ENCODE measurements at regions not wholly inside any gene's neighbourhood (a gene's known extent, or its start where the extent isn't known, plus 50 kb on each side); places are given as distances from the start of the nearest gene placed in this dataset.
"Not testable (repeated sequence)": the region's sequence is repeated elsewhere in the genome, so short reads cannot be mapped to it uniquely, and the experiment has no call there.

GRCh38 chr13:84607261-84608013 is 725.2 kb upstream of the SLITRK1 start:
- DNase-seq (ENCODE audit: low spot score) (peak; percentile 2), FAIRE-seq (no peak)

DNA sequence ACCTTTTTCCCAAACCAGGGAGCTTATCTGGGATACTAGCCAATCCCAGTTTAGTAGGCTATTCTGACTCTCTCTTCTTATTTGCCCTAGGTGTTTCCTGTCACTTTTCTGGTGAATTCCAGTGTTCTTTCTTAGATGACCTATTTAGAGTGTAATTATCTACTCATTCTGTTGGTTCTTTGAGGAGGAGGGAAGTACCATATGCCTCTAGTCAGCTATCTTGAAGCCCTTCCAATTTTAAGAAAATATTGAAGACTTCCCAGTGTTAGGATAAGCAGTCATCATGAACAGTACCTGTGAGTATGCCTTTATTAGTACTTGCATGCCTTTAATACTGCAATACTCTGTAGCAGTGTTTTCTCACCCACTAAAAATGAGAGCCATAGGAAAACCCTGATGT is 724.3 kb upstream of the SLITRK1 start:
- DNase-seq (ENCODE audit: low spot score) (no peak), FAIRE-seq (no peak)

DNA sequence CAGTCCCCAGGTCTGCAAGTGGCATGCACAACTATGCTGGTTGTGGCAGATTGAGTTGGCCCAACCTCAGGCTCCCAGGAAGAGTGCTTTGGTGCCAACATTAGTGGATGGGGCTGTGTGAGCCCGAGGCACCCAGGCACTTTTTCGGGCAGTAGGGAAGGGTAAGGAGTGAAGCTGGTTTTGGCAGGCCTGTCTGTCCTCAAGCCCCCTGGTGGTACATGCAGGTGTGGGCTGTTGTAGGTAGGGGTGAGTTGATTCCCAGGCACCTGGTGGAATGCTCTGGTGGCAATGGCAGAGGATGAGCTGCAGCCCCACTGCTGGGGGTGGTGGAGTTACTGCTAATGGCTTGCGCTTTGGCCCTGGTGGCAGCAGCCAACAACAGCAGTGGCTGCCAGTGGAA is 723.7 kb upstream of the SLITRK1 start:
- FAIRE-seq (peak; percentile 5), DNase-seq (ENCODE audit: low spot score) (no peak)

GRCh38 chr13:84591444-84591843 is 709.2 kb upstream of the SLITRK1 start:
- DNase-seq (ENCODE audit: low spot score) (no peak), FAIRE-seq (no peak)

DNA sequence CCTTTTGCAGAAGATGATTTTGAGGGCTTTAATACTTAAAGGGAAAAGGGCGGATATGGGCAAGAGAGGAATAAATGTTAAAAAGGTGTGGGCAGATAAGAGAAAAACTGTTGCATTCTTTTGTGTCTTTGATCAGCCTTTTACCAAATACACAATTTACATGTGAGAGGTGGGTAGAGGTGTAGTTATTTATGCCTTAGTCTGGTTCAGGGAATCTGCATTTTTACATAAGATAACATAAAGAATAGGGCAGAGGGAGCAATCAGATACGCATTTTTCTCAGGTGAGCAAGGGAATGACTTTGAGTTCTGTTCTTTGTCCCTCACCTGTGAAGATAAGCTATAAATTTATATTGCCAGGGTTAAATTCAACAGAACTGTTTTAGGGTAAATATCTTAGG is 708.4 kb upstream of the SLITRK1 start:
- FAIRE-seq (no peak), DNase-seq (ENCODE audit: low spot score) (no peak)

DNA sequence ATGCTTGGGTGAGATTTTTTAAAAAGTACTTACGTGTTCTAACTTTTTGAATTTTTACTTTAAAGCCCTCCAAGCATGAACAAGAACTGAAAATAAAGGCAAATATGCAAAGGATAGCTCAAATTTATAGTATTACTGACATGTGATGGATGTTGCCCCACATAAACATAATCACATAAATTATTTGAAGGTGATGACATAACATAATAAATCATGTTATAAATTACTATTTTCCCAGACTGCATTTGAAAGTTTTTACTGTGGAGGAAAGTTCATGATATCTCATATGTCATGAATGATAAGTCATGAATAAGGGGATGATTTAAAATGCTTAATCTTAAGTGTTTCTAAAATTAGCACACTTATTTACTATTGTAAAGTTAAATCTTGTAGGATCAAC is 705.7 kb upstream of the SLITRK1 start:
- FAIRE-seq (no peak), DNase-seq (ENCODE audit: low spot score) (no peak)

- not testable (repeated sequence) for DNase-seq (ENCODE audit: low spot score); FAIRE-seq
Observed at GRCh38 chr13:84579901-84580300, 697.6 kb upstream of the SLITRK1 start.

DNA sequence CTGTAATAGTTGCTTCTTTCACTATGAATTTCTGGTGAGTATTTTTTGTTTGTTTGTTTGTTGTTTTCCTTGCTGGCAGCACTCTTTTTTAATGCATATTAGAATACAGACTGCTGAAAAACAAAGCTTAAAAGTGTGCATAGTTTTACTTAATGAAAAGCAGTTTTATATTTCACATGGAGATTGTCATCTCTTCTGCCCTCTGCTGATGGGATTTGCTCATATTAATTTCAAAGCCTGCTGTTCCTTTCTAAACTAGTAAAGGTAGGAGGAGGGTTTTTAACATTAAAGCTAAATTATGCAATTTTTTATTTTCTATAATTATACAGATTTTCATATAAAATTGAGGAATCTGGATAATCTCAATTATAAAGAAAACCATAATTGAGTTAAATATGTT is 692.6 kb upstream of the SLITRK1 start:
- DNase-seq (ENCODE audit: low spot score), result no peak

GRCh38 chr13:84571264-84571663 is 689.0 kb upstream of the SLITRK1 start:
- FAIRE-seq, result no peak

More for the DNA sequence above, 692.6 kb upstream of the SLITRK1 start:
- no peak for FAIRE-seq

DNA sequence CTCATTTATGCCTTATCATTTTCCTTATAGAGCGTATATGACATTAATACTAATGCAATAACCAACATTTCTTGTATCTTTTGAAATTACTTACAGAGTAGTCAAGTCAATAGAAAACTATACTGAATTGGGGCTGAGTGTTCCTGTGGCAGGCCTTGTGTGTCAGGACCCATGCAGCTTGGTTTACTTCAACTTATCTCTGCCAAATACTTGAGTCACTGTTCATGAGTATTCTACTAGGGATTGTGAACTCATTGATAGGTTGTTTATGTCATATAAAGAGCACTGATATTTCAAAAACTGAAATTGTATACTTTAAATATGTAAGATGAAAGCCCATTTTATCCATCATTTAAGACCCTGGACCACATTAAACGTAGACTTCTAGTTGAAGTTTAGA is 688.6 kb upstream of the SLITRK1 start:
- no peak for FAIRE-seq
- no peak for DNase-seq (ENCODE audit: low spot score)

More at GRCh38 chr13:84571264-84571663, 689.0 kb upstream of the SLITRK1 start:
- DNase-seq (ENCODE audit: low spot score), result no peak

GRCh38 chr13:84569366-84569765 is 687.1 kb upstream of the SLITRK1 start:
- no peak for FAIRE-seq
- DNase-seq (ENCODE audit: low spot score), result no peak

DNA sequence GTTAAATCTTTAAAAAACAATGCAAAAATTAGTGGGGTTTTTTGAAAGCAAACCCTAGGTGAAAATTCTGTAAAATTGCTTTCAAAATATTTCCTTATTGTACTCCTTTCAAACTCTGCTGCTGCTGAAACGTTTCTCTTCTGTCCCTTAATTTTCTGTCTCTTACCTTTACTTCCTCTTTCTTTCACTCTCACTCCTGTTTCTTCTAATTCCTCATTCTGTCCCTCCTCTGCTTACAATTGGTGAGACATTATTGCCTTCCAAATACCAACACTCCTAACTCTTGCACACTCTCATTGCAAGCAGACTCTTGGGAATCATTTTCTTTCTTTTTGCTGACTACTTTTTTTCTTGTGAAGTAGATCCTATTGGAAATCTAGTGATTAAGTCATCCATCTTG is 685.6 kb upstream of the SLITRK1 start:
- no peak for FAIRE-seq

GRCh38 chr13:84566780-84567179 is 684.5 kb upstream of the SLITRK1 start:
- no peak for DNase-seq (ENCODE audit: low spot score)
- FAIRE-seq, result no peak

More for the DNA sequence above, 685.6 kb upstream of the SLITRK1 start:
- no peak for DNase-seq (ENCODE audit: low spot score)

DNA sequence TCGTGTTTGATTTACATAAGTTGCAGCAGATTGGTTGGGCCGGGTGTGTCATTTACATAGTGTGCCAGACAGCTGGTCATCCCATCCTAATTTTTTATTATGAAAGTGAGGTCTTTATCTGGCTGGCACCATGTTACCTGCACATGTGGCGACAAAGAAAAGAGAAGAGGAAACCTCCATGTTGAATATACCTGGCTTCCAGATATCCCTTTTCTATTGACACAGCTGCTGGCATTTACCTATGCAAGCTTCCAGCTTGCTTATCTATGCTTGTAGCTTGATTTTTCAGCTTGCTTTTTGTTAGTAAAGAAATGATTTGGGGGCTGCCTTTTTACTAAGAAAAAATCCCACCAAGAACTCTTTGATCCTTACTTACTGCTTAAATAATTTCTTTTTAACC is 681.3 kb upstream of the SLITRK1 start:
- FAIRE-seq (no peak), DNase-seq (ENCODE audit: low spot score) (no peak)

- no peak for DNase-seq (ENCODE audit: low spot score)
- FAIRE-seq, result no peak
Observed at GRCh38 chr13:84553227-84553626, 671.0 kb upstream of the SLITRK1 start.

GRCh38 chr13:84543962-84544361 is 661.7 kb upstream of the SLITRK1 start:
- FAIRE-seq (no peak), DNase-seq (ENCODE audit: low spot score) (no peak)

GRCh38 chr13:84542348-84542747 is 660.1 kb upstream of the SLITRK1 start:
- DNase-seq (ENCODE audit: low spot score), result no peak
- FAIRE-seq, result no peak

GRCh38 chr13:84536906-84537305 is 654.6 kb upstream of the SLITRK1 start:
- DNase-seq (ENCODE audit: low spot score), result no peak
- FAIRE-seq, result no peak

DNA sequence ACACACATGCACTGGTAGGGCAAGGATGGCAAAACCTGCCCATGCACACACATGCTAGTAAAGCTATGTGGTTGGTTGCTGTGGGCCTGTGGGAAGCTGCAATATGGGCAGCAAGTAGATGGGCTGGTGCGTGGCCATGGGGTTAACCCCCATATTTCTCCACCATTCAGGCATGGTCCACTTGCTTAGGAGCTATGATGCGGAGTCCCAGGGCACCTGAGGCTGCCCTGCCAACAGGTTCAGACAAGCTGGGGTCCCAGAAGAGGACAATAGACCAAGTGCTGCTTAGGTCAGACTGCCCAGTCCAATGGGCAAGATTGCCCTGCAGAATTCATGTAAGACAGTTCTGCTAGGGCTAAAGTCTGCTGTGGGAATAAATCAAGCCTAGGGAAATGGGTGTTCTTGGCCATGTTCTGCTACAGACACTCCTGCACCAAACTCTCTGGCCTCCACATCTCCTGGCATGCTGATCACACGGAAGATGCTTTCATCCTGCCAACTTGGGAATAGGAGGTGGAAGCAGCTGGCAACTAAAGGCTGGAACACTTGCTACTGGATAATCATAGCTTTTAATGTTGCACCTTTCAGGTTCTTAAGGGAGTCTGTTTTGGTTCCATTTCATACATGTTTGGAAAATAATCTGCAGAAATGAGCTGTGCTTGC is 646.3 kb upstream of the SLITRK1 start:
- no peak for DNase-seq (ENCODE audit: low spot score)
- no peak for FAIRE-seq

DNA sequence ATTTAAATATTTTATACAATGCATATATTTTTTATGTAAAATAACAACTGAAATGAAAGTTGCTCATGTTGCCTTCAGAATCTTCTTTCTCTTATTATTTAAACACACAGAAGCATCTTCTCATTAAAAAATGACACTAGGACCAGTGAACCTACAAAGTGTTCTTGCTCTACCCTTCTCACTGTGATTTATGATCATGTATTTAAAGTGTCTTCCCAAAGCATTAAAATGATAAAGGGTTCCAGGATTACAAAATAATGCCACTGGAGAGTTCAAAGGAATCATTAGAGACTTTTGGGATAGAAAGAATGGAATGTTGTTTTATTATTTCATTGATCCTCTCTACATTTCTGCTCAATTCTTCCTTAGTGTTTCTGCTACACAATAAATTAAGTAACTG is 643.6 kb upstream of the SLITRK1 start:
- DNase-seq (ENCODE audit: low spot score) (no peak), FAIRE-seq (no peak)

- FAIRE-seq (no peak), DNase-seq (ENCODE audit: low spot score) (no peak)
Observed at GRCh38 chr13:84524586-84524985, 642.3 kb upstream of the SLITRK1 start.

DNA sequence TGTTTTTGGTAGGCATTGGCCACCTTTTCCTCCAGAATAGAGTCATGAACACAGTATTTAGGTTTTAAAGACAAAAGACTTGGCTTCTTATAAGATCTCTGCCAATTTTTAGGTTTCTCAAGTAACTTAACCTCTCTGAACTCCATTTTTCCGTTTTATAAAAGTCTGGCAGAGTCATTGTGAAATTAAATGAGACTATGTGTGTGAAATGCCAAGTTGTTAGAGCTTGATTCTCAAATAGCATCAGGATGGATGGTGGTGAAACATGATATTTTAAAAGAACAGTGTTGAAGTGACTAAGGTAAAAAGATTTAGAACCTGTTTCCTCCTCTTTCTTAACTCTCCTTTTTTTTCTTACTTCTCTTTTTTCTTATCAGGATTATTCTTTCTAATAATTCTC is 617.7 kb upstream of the SLITRK1 start:
- no peak for FAIRE-seq
- DNase-seq (ENCODE audit: low spot score), result no peak

DNA sequence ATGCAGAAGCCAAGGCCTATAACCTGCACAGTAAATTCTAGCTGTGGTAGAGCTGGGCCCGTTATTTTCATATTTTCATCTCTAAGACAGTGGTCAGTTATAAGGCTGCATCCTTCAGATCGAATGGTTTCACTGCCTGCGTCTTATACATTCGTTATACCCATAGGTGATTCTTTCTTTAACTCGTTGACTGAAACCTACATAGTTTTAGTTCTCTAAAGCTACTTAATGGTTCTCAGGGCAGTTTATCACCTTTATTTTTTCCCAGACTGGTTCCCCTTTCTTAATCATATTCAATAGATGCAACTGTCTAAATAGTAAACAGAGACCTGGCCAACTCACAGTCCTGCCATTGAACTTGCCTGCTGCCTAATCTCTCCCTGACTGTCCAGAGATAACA is 615.3 kb upstream of the SLITRK1 start:
- DNase-seq (ENCODE audit: low spot score) (no peak), FAIRE-seq (no peak)
